Epithelial cell of proximal tubule (primary cell): ENCODE measurements at regions not wholly inside any gene's neighbourhood (a gene's known extent, or its start where the extent isn't known, plus 50 kb on each side); places are given as distances from the start of the nearest gene placed in this dataset.

Experiments used
- DNase-seq: peaks from one replicate; pipeline ENCODE4 v3.0.0-alpha.2; 2011; ENCODE audit warnings: low read depth
- H3K4me3 ChIP-seq: 2 replicates; pipeline ENCODE4 v1.5.1; 2011; ENCODE audit warnings: low read depth, mild to moderate bottlenecking, low read length
- TF ChIP-seq, protein P1 (sequence below): conservative IDR thresholded peaks from 2 replicates; pipeline ENCODE4 v1.5.1; 2012; ENCODE audit warnings: low read depth, mild to moderate bottlenecking, low read length

DNA sequence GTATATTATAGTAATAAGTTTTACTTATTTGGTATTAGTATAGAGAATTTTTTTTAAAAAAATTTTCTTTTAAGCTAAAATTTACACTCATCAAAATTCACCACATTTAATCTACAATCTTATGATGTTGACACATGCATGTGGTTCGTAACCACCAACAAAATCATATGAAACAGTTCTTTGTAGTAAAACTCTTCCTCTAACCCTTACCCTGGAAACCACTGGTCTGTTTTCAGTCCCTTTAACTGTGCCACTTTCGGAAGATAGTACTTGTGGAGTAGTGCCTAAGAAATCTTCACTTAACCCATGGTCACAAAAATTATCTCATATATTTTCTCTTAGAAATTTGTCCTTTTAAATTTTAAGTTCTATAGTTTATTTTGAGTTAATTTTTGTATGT is 1498.8 kb downstream of the MAT2B start:
- DNase-seq: no peak
- TF ChIP-seq, protein P1, sequence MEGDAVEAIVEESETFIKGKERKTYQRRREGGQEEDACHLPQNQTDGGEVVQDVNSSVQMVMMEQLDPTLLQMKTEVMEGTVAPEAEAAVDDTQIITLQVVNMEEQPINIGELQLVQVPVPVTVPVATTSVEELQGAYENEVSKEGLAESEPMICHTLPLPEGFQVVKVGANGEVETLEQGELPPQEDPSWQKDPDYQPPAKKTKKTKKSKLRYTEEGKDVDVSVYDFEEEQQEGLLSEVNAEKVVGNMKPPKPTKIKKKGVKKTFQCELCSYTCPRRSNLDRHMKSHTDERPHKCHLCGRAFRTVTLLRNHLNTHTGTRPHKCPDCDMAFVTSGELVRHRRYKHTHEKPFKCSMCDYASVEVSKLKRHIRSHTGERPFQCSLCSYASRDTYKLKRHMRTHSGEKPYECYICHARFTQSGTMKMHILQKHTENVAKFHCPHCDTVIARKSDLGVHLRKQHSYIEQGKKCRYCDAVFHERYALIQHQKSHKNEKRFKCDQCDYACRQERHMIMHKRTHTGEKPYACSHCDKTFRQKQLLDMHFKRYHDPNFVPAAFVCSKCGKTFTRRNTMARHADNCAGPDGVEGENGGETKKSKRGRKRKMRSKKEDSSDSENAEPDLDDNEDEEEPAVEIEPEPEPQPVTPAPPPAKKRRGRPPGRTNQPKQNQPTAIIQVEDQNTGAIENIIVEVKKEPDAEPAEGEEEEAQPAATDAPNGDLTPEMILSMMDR: no peak

DNA sequence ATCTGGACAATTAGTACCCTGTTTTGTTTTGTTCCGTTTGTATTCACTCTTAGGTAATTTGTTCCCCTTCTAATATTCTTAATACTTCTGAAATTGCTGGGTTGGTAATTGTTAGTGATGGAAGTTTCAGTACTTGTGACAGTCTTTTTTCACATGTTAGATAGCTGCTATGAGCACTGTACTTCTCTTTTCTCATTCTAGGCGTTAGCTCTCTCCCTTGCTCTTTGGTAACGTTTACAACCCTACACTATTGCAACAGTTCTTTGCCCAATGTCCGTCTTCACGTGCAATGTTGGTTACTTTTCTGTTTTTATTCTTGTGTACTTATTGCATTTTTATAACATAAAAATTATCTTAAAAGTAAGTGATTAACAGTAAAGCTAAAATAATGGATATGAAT is 1509.0 kb downstream of the MAT2B start:
- TF ChIP-seq, protein P1: no peak
- no peak overlapping the region for H3K4me3 ChIP-seq
- no peak for DNase-seq

More for the DNA sequence above, 1498.8 kb downstream of the MAT2B start:
- H3K4me3 ChIP-seq: no peak overlapping the region

DNA sequence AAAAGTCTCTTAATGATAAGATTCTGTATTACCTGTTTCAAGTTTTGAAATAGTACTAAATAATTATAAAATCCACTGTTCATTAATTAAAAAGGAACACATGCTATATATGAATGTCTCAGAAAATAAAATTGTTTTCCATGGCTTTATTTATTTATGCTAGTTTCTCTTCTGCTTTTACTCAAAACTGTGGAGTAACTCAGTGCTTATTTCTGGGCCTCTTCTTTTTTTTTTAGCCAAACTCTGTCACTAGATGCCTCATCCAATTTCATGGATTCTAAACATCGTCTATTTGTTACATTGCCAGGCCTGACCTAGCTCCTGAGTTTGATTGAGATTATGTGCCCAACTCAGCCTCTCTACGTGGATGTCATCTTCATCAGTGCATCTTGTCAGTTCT is 1509.7 kb downstream of the MAT2B start:
- no peak for DNase-seq
- TF ChIP-seq, protein P1: no peak

DNA sequence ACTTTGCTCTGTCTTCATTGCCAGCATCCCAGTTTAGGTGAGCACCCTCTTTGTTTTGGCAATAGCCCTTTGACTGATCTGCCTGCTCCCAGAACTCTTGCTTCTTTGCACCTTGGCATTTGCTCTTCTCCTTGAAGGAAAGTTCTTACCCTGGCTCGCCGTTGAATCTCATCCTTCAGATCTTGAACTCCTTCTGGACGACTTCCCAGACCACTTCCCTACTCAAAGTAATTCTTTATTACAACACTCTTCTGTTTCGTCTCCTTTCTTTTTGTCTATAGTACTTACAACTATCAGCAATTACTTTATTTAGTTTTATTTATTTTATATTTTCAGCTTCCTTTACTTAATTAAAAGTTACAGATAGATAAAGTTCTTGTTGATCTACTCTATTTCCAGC is 1510.1 kb downstream of the MAT2B start:
- TF ChIP-seq, protein P1: no peak
- DNase-seq: no peak
- no peak overlapping the region for H3K4me3 ChIP-seq

More for the DNA sequence above, 1509.7 kb downstream of the MAT2B start:
- H3K4me3 ChIP-seq: no peak overlapping the region

DNA sequence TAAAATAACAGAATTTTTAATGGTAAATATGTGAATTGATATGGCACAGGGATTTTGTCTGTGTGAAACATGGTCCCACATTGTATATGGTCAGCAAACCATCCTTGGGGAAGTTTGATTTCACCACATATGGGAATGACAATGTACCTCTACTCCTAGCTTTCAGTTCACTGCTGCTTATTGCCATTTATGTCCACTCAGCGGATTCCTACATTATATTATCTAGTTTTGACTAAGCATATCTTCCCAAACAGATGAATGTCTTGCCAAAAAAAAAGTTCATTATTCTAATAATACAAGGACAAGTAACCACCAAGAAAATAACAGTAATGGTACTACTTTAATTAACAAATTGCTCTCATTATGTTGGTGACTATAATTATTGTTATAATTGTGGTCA is 1521.6 kb downstream of the MAT2B start:
- H3K4me3 ChIP-seq: no peak overlapping the region
- DNase-seq: no peak
- TF ChIP-seq, protein P1: no peak

DNA sequence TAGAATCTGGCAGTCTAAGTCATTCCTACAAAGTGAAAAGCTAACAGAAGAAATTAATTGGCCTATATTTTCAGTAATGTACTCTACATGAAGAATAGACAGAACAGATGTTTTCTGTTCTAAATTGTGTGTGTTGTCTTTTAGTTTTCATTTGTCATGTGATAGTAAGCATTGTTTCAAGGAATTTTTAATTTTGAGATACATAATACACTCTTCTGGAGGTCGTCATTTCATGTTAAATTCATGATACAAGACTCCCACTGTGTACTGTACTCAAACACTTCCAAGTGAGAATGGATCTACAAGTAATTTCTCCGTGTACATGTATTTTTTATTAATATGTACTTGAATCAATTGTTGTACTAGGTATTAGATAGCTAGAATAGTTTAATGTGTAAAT is 1522.9 kb downstream of the MAT2B start:
- H3K4me3 ChIP-seq: no peak overlapping the region
- TF ChIP-seq, protein P1: no peak

DNA sequence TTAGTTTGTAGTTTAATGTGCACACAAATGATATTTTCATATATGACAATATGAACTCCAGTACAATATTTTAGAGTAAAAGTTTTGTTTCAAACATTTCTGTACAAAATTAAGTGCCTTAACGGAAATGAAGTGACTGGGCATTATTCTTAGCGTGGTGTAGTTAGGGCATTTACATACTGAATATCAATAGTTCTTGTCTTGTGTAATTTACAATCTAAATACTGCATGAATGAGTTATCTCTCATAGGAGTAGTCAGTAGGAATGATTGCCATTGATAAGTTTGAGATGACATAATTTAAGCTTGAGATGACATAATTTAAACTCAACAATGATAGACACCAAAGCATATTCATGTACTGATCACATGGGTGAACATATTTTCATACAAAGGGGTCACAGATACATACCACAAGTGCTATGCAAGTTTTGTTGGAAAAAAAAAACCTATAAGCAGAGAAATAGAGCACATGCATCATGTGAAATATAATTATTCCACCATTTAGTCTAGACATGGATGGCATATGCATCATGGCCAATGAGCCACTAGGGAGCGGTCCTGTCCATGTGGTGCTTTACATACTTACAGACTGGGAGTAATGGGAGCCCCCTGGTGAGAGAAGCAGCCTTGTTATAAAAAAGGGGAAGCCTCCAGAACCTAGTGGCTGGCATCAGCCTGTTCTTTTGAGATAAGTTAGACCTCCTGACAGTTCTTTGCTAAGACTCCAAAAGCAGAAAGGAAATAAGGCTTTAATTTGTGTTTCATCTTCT is 1523.9 kb downstream of the MAT2B start:
- H3K4me3 ChIP-seq: no peak overlapping the region
- TF ChIP-seq, protein P1: peak; percentile 7
- DNase-seq: no peak

More for the DNA sequence above, 1522.9 kb downstream of the MAT2B start:
- no peak for DNase-seq
